GM12891 (cell line): ENCODE measurements at regions not wholly inside any gene's neighbourhood (a gene's known extent, or its start where the extent isn't known, plus 50 kb on each side); places are given as distances from the start of the nearest gene placed in this dataset.
"Not testable (repeated sequence)": the region's sequence is repeated elsewhere in the genome, so short reads cannot be mapped to it uniquely, and the experiment has no call there.

ENCODE experiments used
- POLR2A ChIP-seq: IDR thresholded peaks from 2 replicates; pipeline ENCODE4 v1.6.1; 2011; ENCODE audit warnings: low read depth, low read length, control low read depth
- POLR2AphosphoS5 ChIP-seq: IDR thresholded peaks from 2 replicates; pipeline ENCODE4 v1.6.1; 2011; ENCODE audit warnings: low read depth, low read length, control low read depth
- SPI1 ChIP-seq: IDR thresholded peaks from 2 replicates; pipeline ENCODE4 v1.6.1; 2011; ENCODE audit warnings: low read depth, low read length, control low read depth
- TAF1 ChIP-seq: IDR thresholded peaks from 2 replicates; pipeline ENCODE4 v1.6.1; 2011; ENCODE audit warnings: low read depth, low read length, control low read depth

- not testable (repeated sequence) for TF ChIP-seq POLR2AphosphoS5, TAF1, POLR2A, SPI1
These were observed 76.4 kb upstream of the UBE2E1 start for GRCh38 chr3:23729362-23729761.
